Liver (tissue), 8 donors: ENCODE measurements at regions not wholly inside any gene's neighbourhood (a gene's known extent, or its start where the extent isn't known, plus 50 kb on each side); places are given as distances from the start of the nearest gene placed in this dataset.

Experiments used
- DNase-seq: peaks from one replicate; pipeline ENCODE4 v3.0.0-alpha.2; 2017; ENCODE audit warnings: low spot score
- H3K27ac ChIP-seq, 2 donors: one replicate each; pipeline ENCODE4 v1.7.0; 2013; ENCODE audit warnings: inconsistent platforms in 2 of 2, low read length in 2 of 2, control low read depth in 1 of 2, low read depth in 1 of 2, mild to moderate bottlenecking in 1 of 2
- H3K27me3 ChIP-seq, 4 donors: one replicate each; pipeline versions ENCODE4 v1.6.1 to v1.7.0; 2013; ENCODE audit warnings: low read length in 3 of 4, inconsistent platforms in 1 of 4, mild to moderate bottlenecking in 1 of 4, moderate library complexity in 1 of 4; ENCODE audit not compliant: control insufficient read depth in 4 of 4, insufficient read depth in 4 of 4
- H3K36me3 ChIP-seq, 4 donors: one replicate each; pipeline versions ENCODE4 v1.6.1 to v1.7.0; 2013; ENCODE audit warnings: low read length in 3 of 4, mild to moderate bottlenecking in 3 of 4, low read depth in 1 of 4, moderate library complexity in 1 of 4; ENCODE audit not compliant: control insufficient read depth in 4 of 4, insufficient read depth in 3 of 4
- H3K4me1 ChIP-seq, 4 donors: one replicate each; pipeline versions ENCODE4 v1.6.1 to v1.7.0; 2013; ENCODE audit warnings: low read length in 3 of 4, mild to moderate bottlenecking in 3 of 4, moderate library complexity in 1 of 4; ENCODE audit not compliant: control insufficient read depth in 4 of 4, insufficient read depth in 4 of 4
- H3K4me3 ChIP-seq, 3 donors: one replicate each; pipeline versions ENCODE4 v1.6.1 to v1.7.0; 2013; ENCODE audit warnings: low read length in 3 of 3, control low read depth in 1 of 3, low read depth in 1 of 3, mild to moderate bottlenecking in 1 of 3
- H3K9ac ChIP-seq, 2 donors: one replicate each; pipeline ENCODE4 v1.7.0; 2013; ENCODE audit warnings: low read length in 2 of 2, mild to moderate bottlenecking in 2 of 2, moderate library complexity in 2 of 2, control low read depth in 1 of 2, low read depth in 1 of 2
- H3K9me3 ChIP-seq, 4 donors: one replicate each; pipeline versions ENCODE4 v1.6.1 to v1.7.0; 2013; ENCODE audit warnings: low read length in 3 of 4; ENCODE audit not compliant: control insufficient read depth in 4 of 4
- ATF3 ChIP-seq: IDR thresholded peaks from 2 replicates; pipeline ENCODE4 v1.6.1; 2016; ENCODE audit warnings: antibody characterized with exemption
- CTCF ChIP-seq: fragments of 150-350 bp; IDR thresholded peaks from 2 replicates; pipeline ENCODE4 v1.5.1; 2017; ENCODE audit warnings: improper control_type of control experiment, low read depth, low read length; ENCODE audit not compliant: missing input control
- FOXA1 ChIP-seq: IDR thresholded peaks from 2 replicates; pipeline ENCODE4 v1.6.1; 2016; ENCODE audit warnings: antibody characterized with exemption
- FOXA2 ChIP-seq: IDR thresholded peaks from 2 replicates; pipeline ENCODE4 v1.6.1; 2016; ENCODE audit warnings: antibody characterized with exemption
- GABPA ChIP-seq, 2 donors: IDR thresholded peaks in 1 of 2; conservative IDR thresholded peaks in 1 of 2; 2 replicates each; pipeline ENCODE4 v1.6.1; 2016; ENCODE audit warnings: antibody characterized with exemption in 2 of 2, mild to moderate bottlenecking in 1 of 2, moderate library complexity in 1 of 2
- HNF4A ChIP-seq, 2 donors: conservative IDR thresholded peaks; 2 replicates each; pipeline ENCODE4 v1.6.1; 2016; ENCODE audit warnings: antibody characterized with exemption in 2 of 2, mild to moderate bottlenecking in 2 of 2
- HNF4G ChIP-seq: IDR thresholded peaks from 2 replicates; pipeline ENCODE4 v1.6.1; 2016; ENCODE audit warnings: antibody characterized with exemption
- JUND ChIP-seq, 2 donors: IDR thresholded peaks; 2 replicates each; pipeline ENCODE4 v1.6.1; 2016; ENCODE audit warnings: antibody characterized with exemption in 2 of 2
- MAX ChIP-seq: IDR thresholded peaks from 2 replicates; pipeline ENCODE4 v1.6.1; 2016; ENCODE audit warnings: antibody characterized with exemption
- NR2F2 ChIP-seq: IDR thresholded peaks from 2 replicates; pipeline ENCODE4 v1.6.1; 2016; ENCODE audit warnings: antibody characterized with exemption
- SP1 ChIP-seq: IDR thresholded peaks from 2 replicates; pipeline ENCODE4 v1.6.1; 2018; ENCODE audit warnings: antibody characterized with exemption, mild to moderate bottlenecking
- TAF1 ChIP-seq: conservative IDR thresholded peaks from 2 replicates; pipeline ENCODE4 v1.6.1; 2016; ENCODE audit warnings: antibody characterized with exemption, mild to moderate bottlenecking
- YY1 ChIP-seq: IDR thresholded peaks from 2 replicates; pipeline ENCODE4 v1.6.1; 2016; ENCODE audit warnings: antibody characterized with exemption, mild to moderate bottlenecking
- ZBTB33 ChIP-seq: IDR thresholded peaks from 2 replicates; pipeline ENCODE4 v1.6.1; 2016; ENCODE audit warnings: antibody characterized with exemption
- WGBS: extraction: QIAGEN DNeasy Blood & Tissue Kit; methylation state at CpG from one replicate; pipeline ENCODE4 v1.1.7; 2013; 5-methylcytosine and 5-hydroxymethylcytosine counted together
- donor health status: healthy.
- donor health status: healthy.
- donor health status: healthy.
- donor health status: healthy.
- donor health status: healthy.

- whole genome bisulfite sequencing = 65% methylated on average over 4 of the region's 4 CpGs
- no peak overlapping the region for H3K27ac ChIP-seq
- no peaks in the 10 kb centered on the region for H3K4me1 ChIP-seq
- H3K4me3 ChIP-seq = no peak overlapping the region
- no peaks in the 10 kb centered on the region for H3K9me3 ChIP-seq
- no peak for DNase-seq
- peaks cover 2 to 5% (median 3%) of the 10 kb centered on the region in 4 donors for H3K27me3 ChIP-seq
- no peak overlapping the region for H3K9ac ChIP-seq
- no peak for TF ChIP-seq NR2F2
- TF ChIP-seq FOXA2 = no peak
- no peak for TF ChIP-seq GABPA (IDR thresholded peaks at IDR 0.05 in 1 of 2, conservative IDR thresholded peaks at IDR 0.05 in 1 of 2)
- no peak for TF ChIP-seq SP1
- TF ChIP-seq TAF1 = no peak
- no peaks in the 10 kb centered on the region for H3K36me3 ChIP-seq
Measured at GRCh38 chr20:60204601-60205000, 246.4 kb downstream of the CDH26 start.

- no peak for DNase-seq
- Histone ChIP-seq H3K27ac (no peak overlapping the region), H3K9me3 (no peaks in the 10 kb centered on the region), H3K9ac (no peak overlapping the region), H3K27me3 (peaks cover 2 to 5% (median 3%) of the 10 kb centered on the region in 4 donors), H3K4me3 (no peak overlapping the region), H3K36me3 (no peaks in the 10 kb centered on the region), H3K4me1 (no peaks in the 10 kb centered on the region)
- 43% methylated on average over 3 of the region's 3 CpGs for WGBS
- TF ChIP-seq NR2F2 = no peak
Measured at GRCh38 chr20:60206259-60206658, 248.0 kb downstream of the CDH26 start.

- Histone ChIP-seq H3K27ac (no peak overlapping the region), H3K27me3 (peaks cover 2 to 5% (median 3%) of the 10 kb centered on the region in 4 donors), H3K9ac (no peak overlapping the region), H3K4me1 (no peaks in the 10 kb centered on the region), H3K4me3 (no peak overlapping the region), H3K36me3 (no peaks in the 10 kb centered on the region), H3K9me3 (no peaks in the 10 kb centered on the region)
- no peak for DNase-seq
- TF ChIP-seq HNF4A (conservative IDR thresholded peaks at IDR 0.05) (no peak), TAF1 (no peak), FOXA1 (no peak), JUND (IDR thresholded peaks at IDR 0.05) (no peak), CTCF (no peak), ZBTB33 (no peak), HNF4G (no peak), MAX (no peak), ATF3 (no peak), FOXA2 (no peak), YY1 (no peak)
- 43% methylated on average over 4 of the region's 4 CpGs for WGBS
Measured at GRCh38 chr20:60209048-60209447, 250.8 kb downstream of the CDH26 start.
